Ascending aorta (tissue), 2 donors: ENCODE measurements at regions not wholly inside any gene's neighbourhood (a gene's known extent, or its start where the extent isn't known, plus 50 kb on each side); places are given as distances from the start of the nearest gene placed in this dataset.

Source experiments
- DNase-seq, 2 donors: peaks; one replicate each; pipeline ENCODE4 v3.0.0-alpha.2; 2019; ENCODE audit warnings: low spot score in 2 of 2
- H3K27ac ChIP-seq, 2 donors: fragments of 200-600 bp; sonication (generic); one replicate each; pipeline ENCODE4 v1.5.1; 2016 to 2017; ENCODE audit warnings: mild to moderate bottlenecking in 1 of 2
- H3K27me3 ChIP-seq: fragments of 200-600 bp; sonication (generic); one replicate; pipeline ENCODE4 v1.5.1; 2017
- H3K36me3 ChIP-seq, 2 donors: fragments of 200-600 bp; sonication (generic); one replicate each; pipeline ENCODE4 v1.5.1; 2016
- H3K4me1 ChIP-seq, 2 donors: fragments of 200-600 bp; sonication (generic); one replicate each; pipeline ENCODE4 v1.5.1; 2016 to 2017; ENCODE audit warnings: mild to moderate bottlenecking in 1 of 2
- H3K4me3 ChIP-seq, 2 donors: fragments of 200-600 bp; sonication (generic); one replicate each; pipeline ENCODE4 v1.5.1; 2016 to 2017; ENCODE audit warnings: mild to moderate bottlenecking in 1 of 2
- H3K9me3 ChIP-seq, 2 donors: fragments of 200-600 bp; sonication (generic); one replicate each; pipeline ENCODE4 v1.5.1; 2016
- intact Hi-C: fragments of 100-400 bp; cut with DNase I; formaldehyde crosslinking; loops from one replicate; pipeline ENCODE4 v1.15.1; 2023
- TF ChIP-seq, protein P1 (sequence below), 3 experiments: fragments of 200-600 bp in 2 of 3; fragments of 450-650 bp in 1 of 3; sonication (generic) in 2 of 3; IDR thresholded peaks; one replicate each; pipeline ENCODE4 v1.5.1; 2016 to 2019; ENCODE audit warnings: antibody characterized with exemption in 3 of 3, mild to moderate bottlenecking in 1 of 3, moderate library complexity in 1 of 3

DNA sequence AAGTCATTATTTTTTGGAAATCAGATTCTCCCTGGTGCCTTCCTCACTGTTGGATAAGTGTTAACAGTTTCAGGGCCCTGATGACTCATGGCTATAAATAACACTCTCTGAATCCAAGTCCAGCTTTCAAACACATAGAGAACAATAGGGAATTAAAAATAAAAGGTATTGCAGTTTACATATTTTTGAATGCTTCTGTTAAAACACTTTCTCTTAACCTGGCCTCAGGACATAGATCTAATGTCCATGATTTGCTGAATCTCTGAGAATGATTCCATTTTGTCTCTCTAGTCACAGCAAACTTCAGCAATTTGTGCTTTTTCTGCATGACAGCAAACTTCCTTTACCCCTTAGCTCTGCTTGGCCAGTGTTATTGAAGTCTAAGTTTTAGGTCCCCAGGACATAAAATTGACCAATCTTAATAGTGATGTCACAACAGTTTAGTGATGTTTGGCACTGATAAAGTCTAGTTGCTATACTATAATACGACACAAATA, 1192.4 kb upstream of the CITED2 start:
- intact Hi-C loops = no loop called here
- peak overlapping the region in 1 of 2 donors; percentile 35 for H3K27ac ChIP-seq

GRCh38 chr6:140563728-140564127, 1189.3 kb upstream of the CITED2 start:
- H3K4me3 ChIP-seq = no peak overlapping the region
- TF ChIP-seq, protein P1, sequence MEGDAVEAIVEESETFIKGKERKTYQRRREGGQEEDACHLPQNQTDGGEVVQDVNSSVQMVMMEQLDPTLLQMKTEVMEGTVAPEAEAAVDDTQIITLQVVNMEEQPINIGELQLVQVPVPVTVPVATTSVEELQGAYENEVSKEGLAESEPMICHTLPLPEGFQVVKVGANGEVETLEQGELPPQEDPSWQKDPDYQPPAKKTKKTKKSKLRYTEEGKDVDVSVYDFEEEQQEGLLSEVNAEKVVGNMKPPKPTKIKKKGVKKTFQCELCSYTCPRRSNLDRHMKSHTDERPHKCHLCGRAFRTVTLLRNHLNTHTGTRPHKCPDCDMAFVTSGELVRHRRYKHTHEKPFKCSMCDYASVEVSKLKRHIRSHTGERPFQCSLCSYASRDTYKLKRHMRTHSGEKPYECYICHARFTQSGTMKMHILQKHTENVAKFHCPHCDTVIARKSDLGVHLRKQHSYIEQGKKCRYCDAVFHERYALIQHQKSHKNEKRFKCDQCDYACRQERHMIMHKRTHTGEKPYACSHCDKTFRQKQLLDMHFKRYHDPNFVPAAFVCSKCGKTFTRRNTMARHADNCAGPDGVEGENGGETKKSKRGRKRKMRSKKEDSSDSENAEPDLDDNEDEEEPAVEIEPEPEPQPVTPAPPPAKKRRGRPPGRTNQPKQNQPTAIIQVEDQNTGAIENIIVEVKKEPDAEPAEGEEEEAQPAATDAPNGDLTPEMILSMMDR (IDR thresholded peaks at IDR 0.05) = no peak
- H3K27me3 ChIP-seq = no peaks in the 10 kb centered on the region
- no peaks in the 10 kb centered on the region for H3K9me3 ChIP-seq
- peaks cover 0 to 12% of the 10 kb centered on the region in 2 donors for H3K4me1 ChIP-seq
- no peak for DNase-seq
- intact Hi-C loops = no loop called here
- no peaks in the 10 kb centered on the region for H3K36me3 ChIP-seq
- no peak overlapping the region for H3K27ac ChIP-seq

More for the DNA sequence above, 1192.4 kb upstream of the CITED2 start:
- Histone ChIP-seq H3K27me3 (no peaks in the 10 kb centered on the region), H3K9me3 (no peaks in the 10 kb centered on the region), H3K36me3 (no peaks in the 10 kb centered on the region), H3K4me3 (no peak overlapping the region), H3K4me1 (peaks cover 0 to 18% of the 10 kb centered on the region in 2 donors)
- TF ChIP-seq, protein P1 (IDR thresholded peaks at IDR 0.05) = no peak
- DNase-seq = no peak

GRCh38 chr6:140561701-140562100, 1187.3 kb upstream of the CITED2 start:
- TF ChIP-seq, protein P1 (IDR thresholded peaks at IDR 0.05) = no peak
- intact Hi-C loops = no loop called here
- Histone ChIP-seq H3K4me1 (peaks cover 0 to 5% of the 10 kb centered on the region in 2 donors), H3K9me3 (no peaks in the 10 kb centered on the region), H3K36me3 (no peaks in the 10 kb centered on the region), H3K27me3 (no peaks in the 10 kb centered on the region), H3K27ac (no peak overlapping the region), H3K4me3 (no peak overlapping the region)
- no peak for DNase-seq

DNA sequence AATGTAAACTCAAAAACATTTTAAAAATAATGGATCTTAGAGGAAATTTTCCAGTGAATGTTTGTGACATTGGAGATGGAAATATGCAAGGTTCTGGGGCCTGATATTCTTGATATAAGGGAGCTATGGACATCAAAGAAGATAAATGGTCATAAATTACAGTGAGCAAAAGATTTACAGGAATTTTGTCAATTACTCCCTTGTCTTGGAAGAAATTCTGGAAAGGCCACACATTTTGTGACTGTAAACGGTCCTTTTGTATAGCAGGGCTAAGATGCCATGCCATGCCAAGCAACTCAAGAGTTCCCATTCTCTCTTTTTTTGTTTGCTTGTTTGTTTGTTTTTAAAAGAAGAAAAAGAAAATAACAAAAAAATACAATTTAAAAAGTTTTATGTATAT, 1186.2 kb upstream of the CITED2 start:
- DNase-seq = no peak
- no peaks in the 10 kb centered on the region for H3K36me3 ChIP-seq
- H3K27ac ChIP-seq = no peak overlapping the region
- no peaks in the 10 kb centered on the region for H3K27me3 ChIP-seq
- H3K9me3 ChIP-seq = no peaks in the 10 kb centered on the region
- H3K4me3 ChIP-seq = no peak overlapping the region
- TF ChIP-seq, protein P1 (IDR thresholded peaks at IDR 0.05) = no peak
- no peaks in the 10 kb centered on the region for H3K4me1 ChIP-seq
- intact Hi-C loops = no loop called here

GRCh38 chr6:140559458-140559857, 1185.0 kb upstream of the CITED2 start:
- Histone ChIP-seq H3K27ac (no peak overlapping the region), H3K27me3 (no peaks in the 10 kb centered on the region)
- intact Hi-C loops = no loop called here

More at GRCh38 chr6:140559458-140559857, 1185.0 kb upstream of the CITED2 start:
- TF ChIP-seq, protein P1 (IDR thresholded peaks at IDR 0.05) = no peak
- DNase-seq = no peak
- Histone ChIP-seq H3K4me1 (no peaks in the 10 kb centered on the region), H3K9me3 (no peaks in the 10 kb centered on the region), H3K4me3 (no peak overlapping the region), H3K36me3 (no peaks in the 10 kb centered on the region)
